ENCODE measurements at regions not wholly inside any gene's neighbourhood (a gene's known extent, or its start where the extent isn't known, plus 50 kb on each side); places are given as distances from the start of the nearest gene placed in this dataset.

DNA sequence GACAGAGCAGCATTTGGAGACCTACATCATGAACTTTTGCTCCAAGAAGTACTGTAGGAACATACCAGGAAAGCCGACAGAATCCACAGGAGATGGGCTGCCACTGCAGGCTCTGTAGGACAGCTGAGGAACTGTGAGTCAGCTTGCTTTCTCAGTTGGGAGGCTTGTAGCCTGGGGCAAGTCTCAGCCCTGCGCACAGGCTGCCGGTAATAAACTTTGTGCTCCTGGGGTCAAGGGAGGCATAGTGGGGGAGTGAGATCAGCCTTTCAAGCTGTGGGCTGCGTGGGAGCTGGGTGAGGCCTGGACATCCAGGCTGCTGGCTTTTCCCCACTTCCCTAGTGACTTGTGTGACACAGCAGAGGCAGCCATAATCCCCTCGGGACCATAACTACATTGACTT is 718.0 kb upstream of the CDH10 start:
- no peak overlapping the region for H3K4me3 ChIP-seq (ENCODE audit: low read length)
- Mint-ChIP-seq H3K4me3 (no peak overlapping the region), H3K36me3 (ENCODE audit: low read depth) (no peaks in the 10 kb centered on the region), H3K9me3 (peaks cover 12% of the 10 kb centered on the region), H3K4me1 (ENCODE audit: low read depth) (no peaks in the 10 kb centered on the region), H3K27ac (no peak overlapping the region), H3K27me3 (no peaks in the 10 kb centered on the region)
- ChIA-PET POLR2A (no interaction called here), CTCF (no interaction called here)
- intact Hi-C loops (cut with DNase I, micrococcal nuclease): no loop called here
- ATAC-seq (ENCODE audit: poor library complexity) (no peak), DNase-seq (no peak)
- peaks cover 0 to 15% of the 10 kb centered on the region in 2 experiments for H3K9me3 ChIP-seq (ENCODE audit: control insufficient read depth in 1 of 2, insufficient read depth in 1 of 2, low read length in 2 of 2)
- no peaks in the 10 kb centered on the region for H3K27me3 ChIP-seq (ENCODE audit: control insufficient read depth in 1 of 2, insufficient read depth in 2 of 2, low read length in 2 of 2)
- no peak for TF ChIP-seq CTCF (IDR thresholded peaks at IDR 0.05)
- no peaks in the 10 kb centered on the region for H3K36me3 ChIP-seq (ENCODE audit: insufficient read depth, low read length)
- H3K27ac ChIP-seq (ENCODE audit: low read depth in 1 of 2, low read length in 2 of 2): no peak overlapping the region
- no peaks in the 10 kb centered on the region for H3K4me1 ChIP-seq (ENCODE audit: insufficient read depth, low read length)

DNA sequence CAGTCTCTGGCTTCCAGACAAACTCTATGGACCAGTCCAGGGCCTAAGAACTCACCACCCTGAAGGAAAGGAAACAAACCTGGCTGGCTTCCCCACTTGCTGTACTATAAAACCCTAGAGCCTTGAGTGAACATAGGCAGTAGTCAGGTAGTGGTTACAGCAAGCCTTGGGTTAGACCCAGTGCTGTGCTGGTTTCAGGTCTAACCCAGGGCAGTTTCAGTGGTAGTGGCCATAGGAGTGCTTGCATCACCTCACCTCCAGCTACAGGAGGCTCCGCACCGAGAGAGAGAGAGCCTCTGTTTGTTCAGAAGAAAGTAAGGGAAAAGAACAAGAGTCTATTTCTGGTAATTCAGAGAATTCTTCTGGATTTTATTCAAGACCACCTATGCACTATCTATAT is 714.1 kb upstream of the CDH10 start:
- no peak for TF ChIP-seq CTCF (IDR thresholded peaks at IDR 0.05)
- Mint-ChIP-seq H3K36me3 (ENCODE audit: low read depth) (no peaks in the 10 kb centered on the region), H3K4me3 (no peak overlapping the region), H3K27ac (no peak overlapping the region), H3K9me3 (peaks cover 11% of the 10 kb centered on the region), H3K27me3 (no peaks in the 10 kb centered on the region), H3K4me1 (ENCODE audit: low read depth) (no peaks in the 10 kb centered on the region)
- ChIA-PET POLR2A (no interaction called here), CTCF (no interaction called here)
- Histone ChIP-seq H3K4me1 (ENCODE audit: insufficient read depth, low read length) (no peaks in the 10 kb centered on the region), H3K9me3 (ENCODE audit: control insufficient read depth in 1 of 2, insufficient read depth in 1 of 2, low read length in 2 of 2) (peaks cover 0 to 18% of the 10 kb centered on the region in 2 experiments), H3K4me3 (ENCODE audit: low read length) (no peak overlapping the region), H3K27ac (ENCODE audit: low read depth in 1 of 2, low read length in 2 of 2) (no peak overlapping the region), H3K36me3 (ENCODE audit: insufficient read depth, low read length) (no peaks in the 10 kb centered on the region), H3K27me3 (ENCODE audit: control insufficient read depth in 1 of 2, insufficient read depth in 2 of 2, low read length in 2 of 2) (no peaks in the 10 kb centered on the region)
- intact Hi-C loops (cut with DNase I, micrococcal nuclease): no loop called here
- ATAC-seq (ENCODE audit: poor library complexity): no peak
- DNase-seq: no peak

DNA sequence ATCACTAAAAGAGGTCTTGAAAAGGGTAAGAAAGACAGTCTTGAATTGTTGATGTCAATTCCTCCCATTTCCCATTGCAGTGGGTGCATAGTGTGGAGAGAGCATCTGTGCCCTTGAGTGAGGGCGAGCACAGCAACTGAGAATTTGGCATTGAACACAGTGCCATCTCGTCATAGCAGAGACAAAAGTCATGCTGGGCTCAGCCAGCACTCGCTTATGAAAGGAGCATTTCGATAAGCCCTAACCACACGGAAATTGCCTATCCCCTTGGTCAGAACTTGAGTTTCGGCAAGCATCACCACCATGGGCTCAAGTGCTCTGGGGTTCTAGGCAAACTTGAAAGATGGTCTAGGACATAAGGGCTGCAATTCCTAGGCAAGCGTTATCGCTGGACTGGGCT is 712.8 kb upstream of the CDH10 start:
- POLR2A ChIA-PET: no interaction called here
- Mint-ChIP-seq H3K9me3 (peaks cover 12% of the 10 kb centered on the region), H3K4me3 (no peak overlapping the region)

More for the DNA sequence above, 712.8 kb upstream of the CDH10 start:
- Histone ChIP-seq H3K4me3 (ENCODE audit: low read length) (no peak overlapping the region), H3K27ac (ENCODE audit: low read depth in 1 of 2, low read length in 2 of 2) (no peak overlapping the region), H3K4me1 (ENCODE audit: insufficient read depth, low read length) (no peaks in the 10 kb centered on the region), H3K9me3 (ENCODE audit: control insufficient read depth in 1 of 2, insufficient read depth in 1 of 2, low read length in 2 of 2) (peaks cover 0 to 19% of the 10 kb centered on the region in 2 experiments), H3K36me3 (ENCODE audit: insufficient read depth, low read length) (no peaks in the 10 kb centered on the region), H3K27me3 (ENCODE audit: control insufficient read depth in 1 of 2, insufficient read depth in 2 of 2, low read length in 2 of 2) (no peaks in the 10 kb centered on the region)
- CTCF ChIA-PET: no interaction called here
- Mint-ChIP-seq H3K27ac (no peak overlapping the region), H3K4me1 (ENCODE audit: low read depth) (no peaks in the 10 kb centered on the region), H3K36me3 (ENCODE audit: low read depth) (no peaks in the 10 kb centered on the region), H3K27me3 (no peaks in the 10 kb centered on the region)
- no peak for TF ChIP-seq CTCF (IDR thresholded peaks at IDR 0.05)
- DNase-seq (no peak), ATAC-seq (ENCODE audit: poor library complexity) (no peak)
- intact Hi-C loops (cut with DNase I, micrococcal nuclease): no loop called here

Measured in CD4-positive, alpha-beta T cell (primary cell).